HEK293 (cell line): ENCODE measurements at regions not wholly inside any gene's neighbourhood (a gene's known extent, or its start where the extent isn't known, plus 50 kb on each side); places are given as distances from the start of the nearest gene placed in this dataset.

ENCODE experiments used
- GLIS1 ChIP-seq: fragments of 450-650 bp; formaldehyde crosslinking; IDR thresholded peaks from 2 replicates; pipeline ENCODE4 v1.5.1; 2016; ENCODE audit warnings: missing biosample characterization, missing genetic modification characterization
- OVOL3 ChIP-seq: fragments of 450-650 bp; formaldehyde crosslinking; IDR thresholded peaks from 2 replicates; pipeline ENCODE4 v1.5.1; 2016; ENCODE audit warnings: missing biosample characterization, missing genetic modification characterization
- ZBTB48 ChIP-seq: fragments of 450-650 bp; formaldehyde crosslinking; IDR thresholded peaks from 2 replicates; pipeline ENCODE4 v1.5.1; 2016; ENCODE audit warnings: missing biosample characterization, missing genetic modification characterization
- ZNF10 ChIP-seq: fragments of 450-650 bp; formaldehyde crosslinking; IDR thresholded peaks from 2 replicates; pipeline ENCODE4 v1.5.1; 2017; ENCODE audit warnings: missing biosample characterization, missing genetic modification characterization
- ZNF146 ChIP-seq: fragments of 450-650 bp; formaldehyde crosslinking; IDR thresholded peaks from 2 replicates; pipeline ENCODE4 v1.5.1; 2016; ENCODE audit warnings: missing biosample characterization, missing genetic modification characterization
- ZNF24 ChIP-seq: fragments of 450-650 bp; formaldehyde crosslinking; IDR thresholded peaks from 2 replicates; pipeline ENCODE4 v1.5.1; 2016; ENCODE audit warnings: missing biosample characterization, missing genetic modification characterization
- ZNF354C ChIP-seq: fragments of 450-650 bp; formaldehyde crosslinking; IDR thresholded peaks from 2 replicates; pipeline ENCODE4 v1.5.1; 2016; ENCODE audit warnings: missing biosample characterization, missing genetic modification characterization, low read depth, borderline replicate concordance
- TF ChIP-seq, protein P1 (sequence below): fragments of 450-650 bp; IDR thresholded peaks from 2 replicates; pipeline ENCODE4 v1.5.1; 2018; ENCODE audit warnings: missing biosample characterization, missing genetic modification characterization
- TF ChIP-seq, protein P2 (sequence below): fragments of 450-650 bp; formaldehyde crosslinking; IDR thresholded peaks from 2 replicates; pipeline ENCODE4 v1.5.1; 2016; ENCODE audit warnings: missing biosample characterization, missing genetic modification characterization
- TF ChIP-seq, protein P3 (sequence below): fragments of 450-650 bp; formaldehyde crosslinking; IDR thresholded peaks from 2 replicates; pipeline ENCODE4 v1.5.1; 2016; ENCODE audit warnings: missing biosample characterization, missing genetic modification characterization, low read depth

DNA sequence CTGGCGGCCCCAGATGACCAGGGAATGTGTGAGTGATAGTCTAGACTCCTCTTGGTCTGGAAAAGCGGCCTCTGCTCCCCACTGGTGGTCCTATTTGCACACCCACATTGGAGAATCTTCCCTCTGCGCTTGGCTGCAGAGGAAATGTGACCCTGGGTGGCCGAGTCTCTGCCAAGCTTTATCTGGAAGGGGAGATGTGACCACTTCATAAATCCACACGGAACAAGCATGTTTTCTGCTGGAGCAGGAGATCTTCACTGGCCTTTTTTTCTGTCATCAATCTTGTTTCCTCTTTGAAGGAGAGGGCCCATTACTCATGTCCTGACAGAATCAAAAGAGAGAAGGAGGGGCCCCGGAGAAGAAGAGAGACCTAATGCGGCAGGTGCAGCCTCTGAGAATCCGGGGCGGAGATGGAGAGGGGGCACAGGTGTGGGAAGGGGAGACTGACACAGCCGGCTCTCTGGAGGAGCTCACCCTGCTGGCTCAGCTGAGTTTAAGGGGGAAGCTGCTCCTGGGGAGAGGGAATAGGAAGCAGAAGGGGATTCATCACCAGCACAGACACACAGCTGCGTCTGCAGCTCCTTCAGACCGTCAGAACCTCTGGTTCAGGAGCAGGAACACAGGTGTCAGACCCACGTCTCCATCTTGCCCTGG, 116.3 kb downstream of the SOX9 start:
- no peak for TF ChIP-seq GLIS1 (tag by site-specific recombination)
- TF ChIP-seq, protein P1, sequence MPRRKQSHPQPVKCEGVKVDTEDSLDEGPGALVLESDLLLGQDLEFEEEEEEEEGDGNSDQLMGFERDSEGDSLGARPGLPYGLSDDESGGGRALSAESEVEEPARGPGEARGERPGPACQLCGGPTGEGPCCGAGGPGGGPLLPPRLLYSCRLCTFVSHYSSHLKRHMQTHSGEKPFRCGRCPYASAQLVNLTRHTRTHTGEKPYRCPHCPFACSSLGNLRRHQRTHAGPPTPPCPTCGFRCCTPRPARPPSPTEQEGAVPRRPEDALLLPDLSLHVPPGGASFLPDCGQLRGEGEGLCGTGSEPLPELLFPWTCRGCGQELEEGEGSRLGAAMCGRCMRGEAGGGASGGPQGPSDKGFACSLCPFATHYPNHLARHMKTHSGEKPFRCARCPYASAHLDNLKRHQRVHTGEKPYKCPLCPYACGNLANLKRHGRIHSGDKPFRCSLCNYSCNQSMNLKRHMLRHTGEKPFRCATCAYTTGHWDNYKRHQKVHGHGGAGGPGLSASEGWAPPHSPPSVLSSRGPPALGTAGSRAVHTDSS (tag by site-specific recombination): no peak
- no peak for TF ChIP-seq ZNF354C
- no peak for TF ChIP-seq ZNF10 (tag by site-specific recombination)
- no peak for TF ChIP-seq ZNF24
- no peak for TF ChIP-seq ZBTB48 (tag by site-specific recombination)
- no peak for TF ChIP-seq OVOL3
- TF ChIP-seq, protein P2, sequence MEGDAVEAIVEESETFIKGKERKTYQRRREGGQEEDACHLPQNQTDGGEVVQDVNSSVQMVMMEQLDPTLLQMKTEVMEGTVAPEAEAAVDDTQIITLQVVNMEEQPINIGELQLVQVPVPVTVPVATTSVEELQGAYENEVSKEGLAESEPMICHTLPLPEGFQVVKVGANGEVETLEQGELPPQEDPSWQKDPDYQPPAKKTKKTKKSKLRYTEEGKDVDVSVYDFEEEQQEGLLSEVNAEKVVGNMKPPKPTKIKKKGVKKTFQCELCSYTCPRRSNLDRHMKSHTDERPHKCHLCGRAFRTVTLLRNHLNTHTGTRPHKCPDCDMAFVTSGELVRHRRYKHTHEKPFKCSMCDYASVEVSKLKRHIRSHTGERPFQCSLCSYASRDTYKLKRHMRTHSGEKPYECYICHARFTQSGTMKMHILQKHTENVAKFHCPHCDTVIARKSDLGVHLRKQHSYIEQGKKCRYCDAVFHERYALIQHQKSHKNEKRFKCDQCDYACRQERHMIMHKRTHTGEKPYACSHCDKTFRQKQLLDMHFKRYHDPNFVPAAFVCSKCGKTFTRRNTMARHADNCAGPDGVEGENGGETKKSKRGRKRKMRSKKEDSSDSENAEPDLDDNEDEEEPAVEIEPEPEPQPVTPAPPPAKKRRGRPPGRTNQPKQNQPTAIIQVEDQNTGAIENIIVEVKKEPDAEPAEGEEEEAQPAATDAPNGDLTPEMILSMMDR (tag by site-specific recombination): no peak
- TF ChIP-seq, protein P3, sequence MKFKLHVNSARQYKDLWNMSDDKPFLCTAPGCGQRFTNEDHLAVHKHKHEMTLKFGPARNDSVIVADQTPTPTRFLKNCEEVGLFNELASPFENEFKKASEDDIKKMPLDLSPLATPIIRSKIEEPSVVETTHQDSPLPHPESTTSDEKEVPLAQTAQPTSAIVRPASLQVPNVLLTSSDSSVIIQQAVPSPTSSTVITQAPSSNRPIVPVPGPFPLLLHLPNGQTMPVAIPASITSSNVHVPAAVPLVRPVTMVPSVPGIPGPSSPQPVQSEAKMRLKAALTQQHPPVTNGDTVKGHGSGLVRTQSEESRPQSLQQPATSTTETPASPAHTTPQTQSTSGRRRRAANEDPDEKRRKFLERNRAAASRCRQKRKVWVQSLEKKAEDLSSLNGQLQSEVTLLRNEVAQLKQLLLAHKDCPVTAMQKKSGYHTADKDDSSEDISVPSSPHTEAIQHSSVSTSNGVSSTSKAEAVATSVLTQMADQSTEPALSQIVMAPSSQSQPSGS (tag by site-specific recombination): no peak
- TF ChIP-seq ZNF146 (tag by site-specific recombination): no peak
